Colonic mucosa (tissue), 4 donors: ENCODE measurements at regions not wholly inside any gene's neighbourhood (a gene's known extent, or its start where the extent isn't known, plus 50 kb on each side); places are given as distances from the start of the nearest gene placed in this dataset.

Experiments
- DNase-seq: peaks from one replicate; pipeline ENCODE4 v3.0.0-alpha.2; 2020
- H3K27ac ChIP-seq: fragments of 200-600 bp; one replicate; pipeline ENCODE4 v1.8.0; 2021
- H3K27me3 ChIP-seq: fragments of 200-600 bp; one replicate; pipeline ENCODE4 v1.8.0; 2021
- H3K36me3 ChIP-seq: fragments of 200-600 bp; one replicate; pipeline ENCODE4 v1.8.0; 2021
- H3K4me1 ChIP-seq: fragments of 200-600 bp; one replicate; pipeline ENCODE4 v1.8.0; 2021; ENCODE audit warnings: mild to moderate bottlenecking
- H3K4me3 ChIP-seq: fragments of 200-600 bp; one replicate; pipeline ENCODE4 v1.8.0; 2021
- H3K9ac ChIP-seq, 2 donors: one replicate each; pipeline ENCODE4 v1.7.0; 2013; ENCODE audit warnings: control low read depth in 2 of 2, low read depth in 2 of 2, low read length in 2 of 2
- H3K9me3 ChIP-seq: fragments of 200-600 bp; one replicate; pipeline ENCODE4 v1.8.0; 2021
- CTCF ChIP-seq: fragments of 200-600 bp; IDR thresholded peaks from one replicate; pipeline ENCODE4 v1.8.0; 2022; ENCODE audit warnings: antibody characterized with exemption, mild to moderate bottlenecking
- intact Hi-C: fragments of 100-400 bp; cut with DNase I; formaldehyde crosslinking; loops from one replicate; pipeline ENCODE4 v1.14.1; 2022
- donor health status: healthy.
- donor health status: DM: no; HTN: no; CAD: no.
- donor health status: DM: no; HTN: no; CAD: no.

DNA sequence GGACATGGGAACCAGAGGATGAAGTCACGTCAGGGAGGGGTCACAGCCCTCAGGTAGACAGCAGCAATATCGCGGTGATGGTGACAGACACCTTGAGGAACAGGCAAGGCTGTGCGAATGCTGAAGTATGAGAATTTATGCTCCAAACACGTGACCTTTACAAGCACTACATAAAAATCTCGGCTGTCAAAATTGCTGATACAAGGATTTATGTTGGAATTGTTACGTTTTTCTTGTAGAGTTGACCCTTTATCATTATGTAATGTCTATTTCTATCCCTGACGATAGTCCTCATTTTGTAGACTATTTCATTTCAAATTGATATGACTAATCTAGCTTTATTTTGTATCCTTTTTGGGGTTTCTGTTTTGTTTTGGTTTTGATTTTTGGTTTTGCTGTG, 311.1 kb downstream of the C6orf118 start:
- no peaks in the 10 kb centered on the region for H3K36me3 ChIP-seq
- H3K27me3 ChIP-seq: no peaks in the 10 kb centered on the region
- H3K27ac ChIP-seq: no peak overlapping the region
- intact Hi-C loops: no loop called here
- no peaks in the 10 kb centered on the region for H3K4me1 ChIP-seq
- H3K9me3 ChIP-seq: no peaks in the 10 kb centered on the region
- H3K4me3 ChIP-seq: no peak overlapping the region
- no peak for TF ChIP-seq CTCF
- no peak overlapping the region for H3K9ac ChIP-seq
- DNase-seq: no peak

DNA sequence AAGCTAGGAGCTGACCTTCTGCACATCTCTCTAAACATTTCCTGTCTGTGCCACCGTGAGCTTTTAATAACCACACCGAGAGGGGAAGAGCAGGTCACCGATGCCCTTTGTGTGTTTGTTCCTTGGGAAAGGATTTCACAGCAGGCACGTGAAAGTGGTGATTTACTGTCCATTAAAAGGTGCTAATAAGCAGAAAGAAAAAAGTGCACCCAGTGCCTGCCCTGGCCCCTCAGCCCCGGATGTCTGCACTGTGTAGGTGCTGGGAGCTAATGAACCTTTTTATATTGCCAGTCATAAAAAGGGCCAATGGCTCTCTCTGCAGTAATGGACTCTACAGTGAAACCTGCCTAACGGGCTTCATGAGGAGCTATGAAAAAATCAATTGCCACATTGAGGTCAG, 312.6 kb downstream of the C6orf118 start:
- intact Hi-C loops: no loop called here
- no peak overlapping the region for H3K9ac ChIP-seq
- H3K4me3 ChIP-seq: no peak overlapping the region
- DNase-seq: no peak
- H3K27ac ChIP-seq: no peak overlapping the region
- H3K4me1 ChIP-seq: no peaks in the 10 kb centered on the region
- H3K27me3 ChIP-seq: no peaks in the 10 kb centered on the region
- H3K9me3 ChIP-seq: no peaks in the 10 kb centered on the region
- TF ChIP-seq CTCF: no peak
- H3K36me3 ChIP-seq: no peaks in the 10 kb centered on the region

GRCh38 chr6:164991573-164991972, 317.8 kb downstream of the C6orf118 start:
- Histone ChIP-seq H3K9me3 (no peaks in the 10 kb centered on the region), H3K4me3 (no peak overlapping the region), H3K9ac (no peak overlapping the region), H3K27me3 (no peaks in the 10 kb centered on the region), H3K36me3 (no peaks in the 10 kb centered on the region), H3K4me1 (no peaks in the 10 kb centered on the region), H3K27ac (no peak overlapping the region)
- intact Hi-C loops: no loop called here
- no peak for TF ChIP-seq CTCF
- no peak for DNase-seq

DNA sequence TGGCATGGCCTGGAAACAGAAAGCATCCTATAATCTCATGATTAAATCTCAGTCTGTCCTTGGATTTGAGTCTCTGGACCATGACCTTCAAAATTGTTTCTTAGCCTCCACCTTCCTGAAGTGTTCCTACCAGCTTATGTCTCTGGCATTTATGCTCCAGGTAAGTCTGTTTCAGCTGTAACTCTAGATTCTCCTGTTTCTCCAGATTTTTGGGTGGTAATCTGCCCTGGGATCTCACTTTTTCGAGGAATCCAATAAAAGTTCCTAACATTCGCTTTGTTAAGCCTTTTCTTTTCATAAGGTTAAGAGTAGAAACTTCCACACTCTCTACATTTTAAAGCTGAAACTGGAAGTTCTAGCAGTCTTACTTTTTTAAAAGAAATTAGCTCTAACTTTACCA, 318.5 kb downstream of the C6orf118 start:
- no peaks in the 10 kb centered on the region for H3K36me3 ChIP-seq
- H3K27me3 ChIP-seq: no peaks in the 10 kb centered on the region
- no peak for DNase-seq
- intact Hi-C loops: no loop called here
- H3K27ac ChIP-seq: no peak overlapping the region
- no peaks in the 10 kb centered on the region for H3K9me3 ChIP-seq
- no peaks in the 10 kb centered on the region for H3K4me1 ChIP-seq
- H3K9ac ChIP-seq: no peak overlapping the region
- no peak overlapping the region for H3K4me3 ChIP-seq
- no peak for TF ChIP-seq CTCF

DNA sequence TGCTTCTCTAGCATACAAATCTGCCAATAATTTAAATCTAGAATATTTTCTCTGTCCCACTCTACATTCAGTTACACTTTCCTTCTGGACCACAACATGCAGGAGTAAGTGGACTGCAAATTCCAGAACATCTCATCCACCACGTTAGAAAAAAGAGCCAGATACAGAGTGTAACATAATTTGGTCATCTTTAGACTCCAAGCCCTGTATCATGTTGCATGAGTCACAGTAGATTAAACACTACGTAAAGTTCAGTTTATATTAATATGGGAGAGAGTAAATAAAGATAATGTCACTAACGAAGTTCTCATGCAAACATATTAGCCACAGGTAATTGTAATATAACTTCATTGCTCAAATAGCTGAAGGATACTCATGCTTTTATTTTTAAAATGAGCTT, 327.0 kb downstream of the C6orf118 start:
- intact Hi-C loops: no loop called here
- TF ChIP-seq CTCF: no peak
- no peak overlapping the region for H3K9ac ChIP-seq
- no peak for DNase-seq
- H3K27me3 ChIP-seq: no peaks in the 10 kb centered on the region
- no peak overlapping the region for H3K27ac ChIP-seq
- no peaks in the 10 kb centered on the region for H3K4me1 ChIP-seq
- no peak overlapping the region for H3K4me3 ChIP-seq
- H3K9me3 ChIP-seq: no peaks in the 10 kb centered on the region
- H3K36me3 ChIP-seq: no peaks in the 10 kb centered on the region

DNA sequence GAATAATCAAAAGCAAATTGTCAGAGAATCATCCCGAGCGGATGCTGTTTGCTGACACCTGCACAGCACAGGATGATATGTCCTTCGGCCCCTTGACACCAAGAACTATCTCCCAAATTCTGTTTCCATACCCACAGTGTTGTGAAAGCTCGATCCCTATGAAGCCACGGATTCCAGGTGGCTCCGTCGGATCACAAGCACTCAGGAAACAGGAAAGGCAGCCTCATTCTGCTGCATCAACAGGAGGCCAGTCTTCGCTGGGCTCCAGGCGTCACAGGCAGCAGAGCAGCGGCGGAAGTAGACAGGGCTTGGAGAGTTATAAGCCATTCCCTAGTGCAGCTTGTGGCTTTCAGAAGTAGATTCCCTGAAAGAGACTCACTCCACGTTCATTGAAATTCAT, 342.3 kb downstream of the C6orf118 start:
- no peak overlapping the region for H3K9ac ChIP-seq
- H3K27ac ChIP-seq: no peak overlapping the region
- H3K36me3 ChIP-seq: no peaks in the 10 kb centered on the region
- H3K27me3 ChIP-seq: no peaks in the 10 kb centered on the region
- TF ChIP-seq CTCF: no peak
- H3K4me1 ChIP-seq: no peaks in the 10 kb centered on the region
- no peak overlapping the region for H3K4me3 ChIP-seq
- DNase-seq: no peak
- intact Hi-C loops: no loop called here
- no peaks in the 10 kb centered on the region for H3K9me3 ChIP-seq
